ENCODE measurements at regions not wholly inside any gene's neighbourhood (a gene's known extent, or its start where the extent isn't known, plus 50 kb on each side); places are given as distances from the start of the nearest gene placed in this dataset.

DNA sequence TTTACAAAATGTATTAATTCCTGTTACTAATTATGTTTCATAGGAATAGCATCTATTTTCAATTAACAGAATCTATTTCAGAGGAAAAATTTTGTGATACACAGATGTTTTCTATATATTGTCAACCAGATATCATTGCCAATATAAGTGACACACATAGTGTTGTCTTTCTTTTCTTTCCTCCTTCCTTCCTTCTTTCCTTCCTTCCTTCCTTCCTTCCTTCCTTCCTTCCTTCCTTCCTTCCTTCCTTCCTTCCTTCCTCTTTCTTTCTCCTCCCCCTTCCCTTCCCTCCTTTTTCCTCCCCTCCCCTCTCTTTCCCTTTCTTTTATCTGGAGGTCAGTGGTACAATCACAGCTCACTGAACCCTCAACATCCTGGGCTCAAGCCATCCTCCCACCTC, 146.5 kb upstream of the DSEL start:
- no peak overlapping the region for H2AFZ ChIP-seq
- H3K9me2 ChIP-seq (ENCODE audit: insufficient read depth): no peaks in the 10 kb centered on the region
- no peaks in the 10 kb centered on the region for H3K9me3 ChIP-seq (ENCODE audit: insufficient read depth, low read depth)
- no peak for TF ChIP-seq CTCF (conservative IDR thresholded peaks at IDR 0.05)
- TF ChIP-seq EZH2 (IDR thresholded peaks at IDR 0.05; ENCODE audit: low read depth): no peak
- H3K27me3 ChIP-seq (ENCODE audit: insufficient read depth, low read depth): no peaks in the 10 kb centered on the region
- DNase-seq: no peak
- no peak overlapping the region for H3K4me2 ChIP-seq
- POLR2A ChIA-PET (ENCODE audit: unreplicated experiment): no interaction called here
- no peak overlapping the region for H3K27ac ChIP-seq
- intact Hi-C loops (cut with micrococcal nuclease; ENCODE audit: unreplicated experiment): no loop called here
- H3K36me3 ChIP-seq (ENCODE audit: low read depth): no peaks in the 10 kb centered on the region
- no peaks in the 10 kb centered on the region for H3K79me2 ChIP-seq (ENCODE audit: low read depth)
- H3F3A ChIP-seq (ENCODE audit: insufficient read depth, low read depth): no peaks in the 10 kb centered on the region
- H3K4me1 ChIP-seq (replicated peaks; ENCODE audit: insufficient read depth): no peaks in the 10 kb centered on the region
- no peaks in the 10 kb centered on the region for H4K20me1 ChIP-seq (ENCODE audit: insufficient read depth)
- CTCF ChIA-PET: no interaction called here
- no peak overlapping the region for H3K4me3 ChIP-seq
- no TSS peak for BruUV-seq (replicated peaks)

DNA sequence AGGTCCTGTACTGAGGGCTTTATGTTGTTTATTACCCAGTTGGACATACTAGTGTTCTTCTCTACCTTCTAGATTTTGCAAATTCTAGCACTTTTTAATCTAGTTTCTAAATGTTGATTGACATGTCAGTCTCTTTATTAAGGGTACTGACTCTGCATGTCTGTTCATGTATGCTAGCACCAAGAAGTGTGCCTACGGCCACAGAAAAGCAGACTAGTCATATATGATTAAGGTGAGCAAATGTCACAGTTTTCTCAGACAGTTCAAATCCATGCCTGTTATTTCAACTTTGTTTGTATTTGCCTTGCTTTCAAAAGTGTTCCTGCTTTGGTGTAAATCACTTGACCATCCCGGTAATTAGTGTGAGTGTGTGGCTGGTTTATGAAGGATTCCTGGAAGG, 145.0 kb upstream of the DSEL start:
- BruUV-seq (replicated peaks): no TSS peak
- Histone ChIP-seq H3K4me3 (no peak overlapping the region), H3K79me2 (ENCODE audit: low read depth) (no peaks in the 10 kb centered on the region), H4K20me1 (ENCODE audit: insufficient read depth) (no peaks in the 10 kb centered on the region), H3F3A (ENCODE audit: insufficient read depth, low read depth) (no peaks in the 10 kb centered on the region), H3K4me2 (no peak overlapping the region), H3K36me3 (ENCODE audit: low read depth) (no peaks in the 10 kb centered on the region), H3K27ac (no peak overlapping the region), H3K9me2 (ENCODE audit: insufficient read depth) (no peaks in the 10 kb centered on the region), H3K27me3 (ENCODE audit: insufficient read depth, low read depth) (no peaks in the 10 kb centered on the region), H2AFZ (no peak overlapping the region), H3K4me1 (replicated peaks; ENCODE audit: insufficient read depth) (no peaks in the 10 kb centered on the region), H3K9me3 (ENCODE audit: insufficient read depth, low read depth) (no peaks in the 10 kb centered on the region)
- intact Hi-C loops (cut with micrococcal nuclease; ENCODE audit: unreplicated experiment): no loop called here
- ChIA-PET CTCF (no interaction called here), POLR2A (ENCODE audit: unreplicated experiment) (no interaction called here)
- TF ChIP-seq CTCF (conservative IDR thresholded peaks at IDR 0.05): no peak
- no peak for TF ChIP-seq EZH2 (IDR thresholded peaks at IDR 0.05; ENCODE audit: low read depth)
- DNase-seq: no peak

DNA sequence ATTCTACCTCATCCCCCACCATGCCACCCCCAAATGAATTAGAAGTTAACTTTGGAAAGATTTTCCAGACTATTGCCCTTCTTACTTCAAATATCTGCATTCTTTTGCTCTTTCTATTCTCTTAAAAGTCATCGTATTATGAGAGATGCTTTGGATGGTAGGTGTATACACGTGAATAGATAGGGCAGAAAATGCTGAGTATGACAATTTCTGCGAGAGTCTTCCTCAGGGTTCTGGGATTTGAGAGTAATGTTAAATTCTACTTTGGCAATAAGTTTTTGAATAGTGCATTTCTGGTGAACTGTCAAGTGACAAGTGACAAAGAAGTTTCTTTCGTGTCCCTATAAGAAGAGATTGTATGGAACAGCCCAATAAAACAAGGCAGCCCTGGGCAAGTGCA, 137.6 kb upstream of the DSEL start:
- Histone ChIP-seq H3K27ac (no peak overlapping the region), H2AFZ (no peak overlapping the region), H3K4me1 (replicated peaks; ENCODE audit: insufficient read depth) (no peaks in the 10 kb centered on the region), H3K79me2 (ENCODE audit: low read depth) (no peaks in the 10 kb centered on the region), H3K9me3 (ENCODE audit: insufficient read depth, low read depth) (no peaks in the 10 kb centered on the region), H4K20me1 (ENCODE audit: insufficient read depth) (no peaks in the 10 kb centered on the region), H3K36me3 (ENCODE audit: low read depth) (no peaks in the 10 kb centered on the region), H3K27me3 (ENCODE audit: insufficient read depth, low read depth) (no peaks in the 10 kb centered on the region), H3K4me3 (no peak overlapping the region), H3K9me2 (ENCODE audit: insufficient read depth) (0 out of 2 replicates have a peak, but pooled peaks cover 3% of the 10 kb centered on the region), H3K4me2 (no peak overlapping the region), H3F3A (ENCODE audit: insufficient read depth, low read depth) (no peaks in the 10 kb centered on the region)
- TF ChIP-seq CTCF (conservative IDR thresholded peaks at IDR 0.05): no peak
- TF ChIP-seq EZH2 (IDR thresholded peaks at IDR 0.05; ENCODE audit: low read depth): no peak
- no TSS peak for BruUV-seq (replicated peaks)
- ChIA-PET POLR2A (ENCODE audit: unreplicated experiment) (interaction anchor here (0.6 kb wide), 1 partner anchor 159 kb away, joined by 7 read pairs; no protein-coding TSS in a partner anchor), CTCF (no interaction called here)
- intact Hi-C loops (cut with micrococcal nuclease; ENCODE audit: unreplicated experiment): no loop called here
- no peak for DNase-seq
